Astrocyte (in vitro differentiated cells and primary cell): ENCODE measurements at regions not wholly inside any gene's neighbourhood (a gene's known extent, or its start where the extent isn't known, plus 50 kb on each side); places are given as distances from the start of the nearest gene placed in this dataset.
A peak's percentile ranks its signal among the peaks of the same experiment; 100 is the strongest.

Experiments used
- DNase-seq: peaks from one replicate; pipeline ENCODE4 v3.0.0-alpha.2; 2010; ENCODE audit warnings: low read depth
- FAIRE-seq: peaks from 2 replicates; lab custom pipeline; 2011; peaks lifted over from hg19 to GRCh38; lab: Jason Lieb, UNC
- H2AFZ ChIP-seq: 2 replicates; pipeline ENCODE4 v1.6.0; 2012; ENCODE audit warnings: low read depth, low read length, inconsistent platforms
- H3K27ac ChIP-seq: 2 replicates; pipeline ENCODE4 v1.5.1; 2011; ENCODE audit warnings: low read depth, low read length, inconsistent platforms
- H3K27me3 ChIP-seq: 2 replicates; pipeline ENCODE4 v1.6.0; 2011; ENCODE audit warnings: low read length, inconsistent platforms; ENCODE audit not compliant: insufficient read depth
- H3K36me3 ChIP-seq: 2 replicates; pipeline ENCODE4 v1.5.1; 2011; ENCODE audit warnings: low read length, inconsistent platforms; ENCODE audit not compliant: insufficient read depth
- H3K4me1 ChIP-seq: 2 replicates; pipeline ENCODE4 v1.5.1; 2011; ENCODE audit warnings: low read length, inconsistent platforms; ENCODE audit not compliant: insufficient read depth
- H3K4me2 ChIP-seq: 2 replicates; pipeline ENCODE4 v1.6.0; 2012; ENCODE audit warnings: low read length, inconsistent platforms
- H3K4me3 ChIP-seq: 2 replicates; pipeline ENCODE4 v1.5.1; 2011; ENCODE audit warnings: low read depth, mild to moderate bottlenecking, low read length, inconsistent platforms; ENCODE audit not compliant: insufficient read depth
- H3K79me2 ChIP-seq: 2 replicates; pipeline ENCODE4 v1.6.0; 2012; ENCODE audit warnings: mild to moderate bottlenecking, low read length, inconsistent platforms; ENCODE audit not compliant: insufficient read depth
- H3K9ac ChIP-seq: 2 replicates; pipeline ENCODE4 v1.6.0; 2012; ENCODE audit warnings: mild to moderate bottlenecking, low read length, inconsistent platforms
- H3K9me3 ChIP-seq: 2 replicates; pipeline ENCODE4 v1.5.1; 2012; ENCODE audit warnings: low read depth, mild to moderate bottlenecking, low read length, inconsistent platforms; ENCODE audit not compliant: insufficient read depth
- H4K20me1 ChIP-seq: 2 replicates; pipeline ENCODE4 v1.6.0; 2012; ENCODE audit warnings: low read length, inconsistent platforms; ENCODE audit not compliant: insufficient read depth
- H3K27ac Mint-ChIP-seq: one replicate; pipeline ENCODE4 v1.8.0; 2021; ENCODE audit warnings: mild to moderate bottlenecking, mixed read lengths; ENCODE audit not compliant: unreplicated experiment
- H3K27me3 Mint-ChIP-seq: one replicate; pipeline ENCODE4 v1.8.0; 2021; ENCODE audit warnings: low read depth, mixed read lengths; ENCODE audit not compliant: unreplicated experiment
- H3K36me3 Mint-ChIP-seq: one replicate; pipeline ENCODE4 v1.8.0; 2021; ENCODE audit warnings: low read depth, mixed read lengths; ENCODE audit not compliant: unreplicated experiment
- H3K4me1 Mint-ChIP-seq: one replicate; pipeline ENCODE4 v1.8.0; 2021; ENCODE audit warnings: low read depth, mixed read lengths; ENCODE audit not compliant: unreplicated experiment
- H3K4me3 Mint-ChIP-seq: one replicate; pipeline ENCODE4 v1.8.0; 2021; ENCODE audit warnings: mild to moderate bottlenecking, moderate library complexity, mixed read lengths; ENCODE audit not compliant: unreplicated experiment
- H3K9me3 Mint-ChIP-seq: one replicate; pipeline ENCODE4 v1.8.0; 2021; ENCODE audit warnings: mild to moderate bottlenecking, mixed read lengths; ENCODE audit not compliant: unreplicated experiment
- EZH2 ChIP-seq: IDR thresholded peaks from 2 replicates; pipeline ENCODE4 v1.6.1; 2012; ENCODE audit warnings: mild to moderate bottlenecking, low read length, inconsistent platforms; ENCODE audit not compliant: insufficient read depth
- TF ChIP-seq, protein P1 (sequence below): IDR thresholded peaks from 2 replicates; pipeline ENCODE4 v1.5.1; 2011; ENCODE audit warnings: low read depth, mild to moderate bottlenecking, inconsistent platforms, low read length, moderate library complexity; ENCODE audit not compliant: insufficient read depth

DNA sequence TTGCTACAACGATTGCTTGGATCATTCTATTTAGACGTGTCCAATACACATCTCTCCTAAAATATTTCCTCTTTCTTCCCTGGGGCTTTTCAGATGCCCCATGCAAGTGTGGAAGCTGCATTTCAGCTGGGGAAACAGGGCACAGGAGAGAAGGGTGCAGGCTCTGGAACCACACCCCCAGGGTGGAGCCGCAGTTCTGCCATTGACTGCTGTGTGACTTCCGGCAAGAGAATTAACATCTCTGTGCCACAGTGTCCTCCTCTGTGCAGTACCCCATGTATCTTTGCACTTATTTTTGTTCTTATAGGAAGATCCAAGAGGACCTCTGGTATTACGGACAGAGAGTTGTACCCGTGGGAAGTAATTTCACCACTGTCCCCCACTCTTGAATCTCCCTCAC is 405.3 kb upstream of the EEF2KMT start:
- Histone ChIP-seq H3K36me3 (no peaks in the 10 kb centered on the region), H3K9ac (no peak overlapping the region), H3K4me3 (no peak overlapping the region), H3K79me2 (no peaks in the 10 kb centered on the region), H3K4me2 (no peak overlapping the region), H3K4me1 (no peaks in the 10 kb centered on the region), H3K27ac (no peak overlapping the region), H3K27me3 (no peaks in the 10 kb centered on the region), H2AFZ (no peak overlapping the region), H3K9me3 (peaks cover 3% of the 10 kb centered on the region), H4K20me1 (no peaks in the 10 kb centered on the region)
- Mint-ChIP-seq H3K36me3 (no peaks in the 10 kb centered on the region), H3K27me3 (peaks cover 48% of the 10 kb centered on the region), H3K4me3 (no peak overlapping the region), H3K9me3 (no peaks in the 10 kb centered on the region), H3K4me1 (no peaks in the 10 kb centered on the region), H3K27ac (no peak overlapping the region)
- DNase-seq = no peak
- no peak for FAIRE-seq
- TF ChIP-seq, protein P1, sequence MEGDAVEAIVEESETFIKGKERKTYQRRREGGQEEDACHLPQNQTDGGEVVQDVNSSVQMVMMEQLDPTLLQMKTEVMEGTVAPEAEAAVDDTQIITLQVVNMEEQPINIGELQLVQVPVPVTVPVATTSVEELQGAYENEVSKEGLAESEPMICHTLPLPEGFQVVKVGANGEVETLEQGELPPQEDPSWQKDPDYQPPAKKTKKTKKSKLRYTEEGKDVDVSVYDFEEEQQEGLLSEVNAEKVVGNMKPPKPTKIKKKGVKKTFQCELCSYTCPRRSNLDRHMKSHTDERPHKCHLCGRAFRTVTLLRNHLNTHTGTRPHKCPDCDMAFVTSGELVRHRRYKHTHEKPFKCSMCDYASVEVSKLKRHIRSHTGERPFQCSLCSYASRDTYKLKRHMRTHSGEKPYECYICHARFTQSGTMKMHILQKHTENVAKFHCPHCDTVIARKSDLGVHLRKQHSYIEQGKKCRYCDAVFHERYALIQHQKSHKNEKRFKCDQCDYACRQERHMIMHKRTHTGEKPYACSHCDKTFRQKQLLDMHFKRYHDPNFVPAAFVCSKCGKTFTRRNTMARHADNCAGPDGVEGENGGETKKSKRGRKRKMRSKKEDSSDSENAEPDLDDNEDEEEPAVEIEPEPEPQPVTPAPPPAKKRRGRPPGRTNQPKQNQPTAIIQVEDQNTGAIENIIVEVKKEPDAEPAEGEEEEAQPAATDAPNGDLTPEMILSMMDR = no peak
- no peak for TF ChIP-seq EZH2

DNA sequence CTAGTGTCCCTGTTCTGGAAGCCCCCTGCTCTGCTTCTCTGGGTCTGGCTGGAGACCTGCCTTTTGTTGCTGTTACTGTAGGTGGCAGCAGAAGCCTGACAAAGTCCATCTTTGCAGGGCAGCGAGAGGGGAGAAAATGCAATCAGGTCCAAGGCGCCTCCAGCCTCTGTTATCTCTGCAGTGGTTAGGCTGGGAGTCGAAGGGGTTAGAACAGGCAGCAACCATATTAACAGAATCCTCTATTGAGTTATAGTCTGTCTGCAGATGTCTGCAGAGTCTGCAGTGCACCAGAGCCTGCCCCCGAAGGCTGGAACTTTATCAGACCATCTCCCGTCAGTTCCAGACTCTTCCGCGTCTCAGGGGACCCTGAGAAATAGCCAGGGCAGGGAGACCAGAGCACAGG is 404.9 kb upstream of the EEF2KMT start:
- no peak overlapping the region for H3K9ac ChIP-seq
- no peak overlapping the region for H2AFZ ChIP-seq
- FAIRE-seq (no peak), DNase-seq (no peak)
- peaks cover 48% of the 10 kb centered on the region for H3K27me3 Mint-ChIP-seq
- H3K27ac Mint-ChIP-seq = no peak overlapping the region
- no peak overlapping the region for H3K27ac ChIP-seq
- no peaks in the 10 kb centered on the region for H3K79me2 ChIP-seq
- H3K4me2 ChIP-seq = no peak overlapping the region
- H3K9me3 ChIP-seq = peaks cover 3% of the 10 kb centered on the region
- TF ChIP-seq EZH2 = no peak
- TF ChIP-seq, protein P1 = peak; percentile 30
- H3K9me3 Mint-ChIP-seq = no peaks in the 10 kb centered on the region
- H3K36me3 Mint-ChIP-seq = no peaks in the 10 kb centered on the region
- no peaks in the 10 kb centered on the region for H3K4me1 Mint-ChIP-seq
- no peak overlapping the region for H3K4me3 Mint-ChIP-seq
- H3K4me3 ChIP-seq = no peak overlapping the region
- no peaks in the 10 kb centered on the region for H3K36me3 ChIP-seq
- no peaks in the 10 kb centered on the region for H4K20me1 ChIP-seq
- no peaks in the 10 kb centered on the region for H3K27me3 ChIP-seq
- no peaks in the 10 kb centered on the region for H3K4me1 ChIP-seq

DNA sequence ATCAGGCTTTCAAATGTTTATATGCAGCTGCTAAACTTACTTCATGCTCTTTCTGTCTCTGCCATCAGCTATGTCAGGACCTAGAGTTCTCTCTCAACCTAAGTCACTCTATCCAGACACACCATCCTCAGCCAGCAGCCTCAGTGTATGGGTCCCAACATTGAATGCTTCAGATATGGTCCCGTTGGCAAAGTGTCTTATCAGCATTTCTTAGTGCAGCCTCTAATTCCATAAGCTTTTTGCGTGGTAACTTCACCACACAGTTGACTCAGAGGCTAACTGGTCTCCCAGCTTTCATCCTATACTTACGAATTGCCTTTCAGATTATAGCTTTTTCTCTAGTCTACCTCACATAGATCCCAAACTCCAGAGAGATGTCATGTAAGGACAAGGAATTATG is 402.9 kb upstream of the EEF2KMT start:
- Histone ChIP-seq H3K36me3 (no peaks in the 10 kb centered on the region), H3K4me2 (no peak overlapping the region), H3K4me3 (no peak overlapping the region), H3K4me1 (no peaks in the 10 kb centered on the region), H3K27me3 (no peaks in the 10 kb centered on the region), H3K27ac (no peak overlapping the region), H3K9me3 (peaks cover 3% of the 10 kb centered on the region), H3K9ac (no peak overlapping the region), H2AFZ (no peak overlapping the region), H3K79me2 (no peaks in the 10 kb centered on the region), H4K20me1 (no peaks in the 10 kb centered on the region)
- Mint-ChIP-seq H3K27me3 (peaks cover 36% of the 10 kb centered on the region), H3K4me1 (no peaks in the 10 kb centered on the region), H3K4me3 (no peak overlapping the region), H3K27ac (no peak overlapping the region), H3K36me3 (peaks cover 2% of the 10 kb centered on the region), H3K9me3 (peaks cover 4% of the 10 kb centered on the region)
- TF ChIP-seq EZH2 = no peak
- TF ChIP-seq, protein P1 = no peak
- no peak for FAIRE-seq
- DNase-seq = no peak
